GM19455 (cell line): ENCODE measurements at regions not wholly inside any gene's neighbourhood (a gene's known extent, or its start where the extent isn't known, plus 50 kb on each side); places are given as distances from the start of the nearest gene placed in this dataset.

ENCODE experiments used
- ATAC-seq: cut with Tn5 transposase; IDR thresholded peaks from one replicate; pipeline ENCODE4 v1.9.1; 2021; ENCODE audit not compliant: unreplicated experiment

GRCh38 chr18:22841840-22842239 lies 91.3 kb upstream of the RBBP8 start:
- ATAC-seq = no peak

DNA sequence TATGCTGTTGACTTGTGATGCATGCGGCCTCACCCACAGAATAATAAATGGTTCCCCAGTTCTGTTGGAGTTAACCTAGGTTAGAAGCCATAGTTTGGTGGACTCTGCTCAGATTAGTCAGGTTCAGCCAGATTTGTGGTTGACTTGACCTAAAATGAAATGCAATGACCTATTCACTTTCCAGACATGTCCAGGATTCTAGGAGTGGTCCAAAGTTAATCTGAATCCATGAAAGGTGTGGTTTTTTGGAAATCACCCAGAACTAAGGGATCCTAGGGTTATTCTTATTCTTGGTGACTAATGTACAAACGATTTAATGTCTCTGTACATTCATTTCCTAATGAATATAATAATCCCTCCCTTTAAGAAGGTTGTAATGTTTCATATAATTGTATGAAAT lies 88.9 kb upstream of the RBBP8 start:
- ATAC-seq = no peak

DNA sequence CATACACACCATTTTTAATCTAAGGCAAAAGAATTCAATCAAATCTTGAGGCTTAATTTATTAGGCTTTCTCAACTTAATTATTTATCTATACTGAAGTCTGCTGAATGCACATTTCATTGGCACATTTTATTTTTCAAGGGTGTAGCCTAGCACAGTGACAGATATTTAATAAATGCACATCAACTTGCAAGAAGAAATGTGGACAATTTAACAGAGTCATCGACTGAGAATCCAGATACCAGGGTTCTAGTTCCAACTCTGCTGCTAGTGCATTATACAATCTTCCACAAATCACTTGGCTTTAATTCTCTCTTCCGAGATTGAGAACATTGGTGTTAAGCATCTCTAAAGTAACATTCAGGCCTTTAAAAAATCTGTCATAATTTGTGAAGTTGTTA lies 88.5 kb upstream of the RBBP8 start:
- no peak for ATAC-seq

DNA sequence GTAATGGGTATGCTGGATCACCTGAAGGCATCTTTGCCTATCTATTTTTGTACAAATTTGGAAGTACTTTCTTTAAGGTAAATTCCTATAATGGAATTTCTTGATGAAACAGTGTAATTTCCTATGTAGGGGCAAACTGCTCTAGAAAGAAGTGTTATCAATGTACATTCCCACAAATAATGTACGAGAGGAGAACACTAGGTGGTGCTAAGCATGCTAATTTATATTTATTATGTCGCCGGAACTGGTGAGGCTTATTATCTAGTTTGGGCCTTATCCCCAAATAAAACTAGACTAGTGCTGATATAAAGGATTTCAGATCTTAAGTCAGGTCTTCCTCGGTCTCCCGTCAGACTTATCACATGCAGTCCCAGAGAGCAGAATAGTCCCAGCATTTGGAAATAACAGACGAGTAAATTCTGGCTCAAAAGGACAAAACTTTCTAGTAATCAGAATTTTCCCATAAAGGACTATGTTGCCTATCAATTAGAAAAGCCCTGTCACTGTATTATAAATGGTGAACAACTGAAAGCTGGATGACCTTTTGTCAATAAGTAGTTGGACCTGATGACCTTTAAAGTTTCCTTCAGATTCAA lies 86.9 kb upstream of the RBBP8 start:
- no peak for ATAC-seq

DNA sequence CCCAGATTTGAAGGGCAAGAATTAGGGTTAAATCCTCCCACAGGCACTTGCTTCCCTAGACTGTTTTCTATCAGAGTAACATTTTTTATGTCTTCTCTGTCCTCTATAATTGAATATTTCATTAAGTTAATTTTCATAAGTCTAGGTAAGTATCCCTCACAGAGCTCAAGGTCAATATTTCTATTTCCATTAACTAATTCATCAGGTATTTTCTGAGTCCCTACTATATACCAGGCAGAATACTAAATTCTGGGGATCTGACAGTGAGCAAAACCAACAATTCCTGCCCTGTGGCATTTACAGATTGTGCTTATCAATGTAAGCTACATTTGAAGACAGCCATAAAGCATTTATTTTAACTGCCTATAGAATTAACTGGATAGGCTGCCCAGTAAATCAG lies 86.4 kb upstream of the RBBP8 start:
- no peak for ATAC-seq

DNA sequence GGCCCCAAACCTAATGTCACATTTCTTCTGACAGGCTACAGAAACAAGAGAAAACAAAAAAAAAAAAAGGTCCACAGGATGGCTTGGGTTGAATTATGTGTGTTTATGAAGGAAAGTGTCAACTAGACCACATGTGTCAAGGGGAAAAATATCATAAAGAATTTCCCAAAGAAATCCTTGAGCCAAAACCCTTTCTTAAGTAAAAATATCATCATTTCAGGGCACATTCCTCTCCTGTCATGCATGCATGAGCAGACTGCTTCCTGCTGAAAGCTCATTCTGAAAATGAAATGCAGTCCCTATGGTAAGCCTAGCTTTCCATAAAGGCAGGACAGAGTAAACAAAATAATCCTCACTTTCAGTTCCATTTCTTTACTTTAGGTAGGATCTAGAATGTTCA lies 85.7 kb upstream of the RBBP8 start:
- no peak for ATAC-seq

DNA sequence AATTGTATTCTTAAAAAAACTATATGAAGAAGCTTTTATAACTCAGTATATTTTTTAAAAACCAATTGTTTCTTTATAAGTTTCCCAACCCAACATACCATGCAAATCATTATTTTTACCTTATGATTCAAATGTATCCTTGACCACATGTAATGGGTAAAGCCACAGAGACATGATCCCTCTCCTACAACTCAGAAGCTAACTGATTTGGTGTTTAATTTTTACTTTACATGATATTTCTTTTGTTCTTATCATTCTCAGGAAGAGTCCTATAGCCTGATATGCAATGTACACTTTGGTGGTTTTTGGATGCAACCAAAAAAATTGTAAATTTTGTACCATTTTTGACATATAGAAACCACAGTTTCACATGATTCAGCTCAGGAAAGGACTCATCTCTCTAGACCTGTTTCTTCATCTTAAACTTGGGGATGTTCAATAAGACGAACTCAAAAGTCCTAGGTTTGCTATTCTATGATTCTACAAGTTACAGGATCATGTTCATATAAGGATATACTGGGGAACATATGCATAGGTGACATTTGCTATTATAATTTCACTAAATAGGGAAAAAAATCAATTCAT lies 85.2 kb upstream of the RBBP8 start:
- ATAC-seq = no peak

- no peak for ATAC-seq
Measured at GRCh38 chr18:22848615-22849014, 84.5 kb upstream of the RBBP8 start.

- ATAC-seq = no peak
Measured at GRCh38 chr18:22856870-22857269, 76.3 kb upstream of the RBBP8 start.

DNA sequence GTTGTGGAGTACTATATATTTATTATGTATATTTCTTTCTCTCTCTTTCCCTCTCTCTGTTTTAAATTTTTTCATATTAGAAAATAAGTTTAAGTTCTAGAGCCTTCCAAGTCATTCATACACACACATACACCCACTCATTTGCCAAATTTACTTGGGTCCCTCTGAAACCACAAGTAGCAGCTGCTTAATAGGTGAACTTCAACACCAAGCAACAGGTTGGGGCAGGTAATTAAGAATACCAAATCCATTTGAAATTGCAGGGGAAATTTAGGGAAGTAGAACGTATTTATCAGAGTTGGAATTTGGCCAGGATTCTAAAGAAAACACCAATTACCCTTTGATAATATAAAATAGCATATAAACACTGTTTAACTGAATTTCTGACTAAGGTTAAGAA lies 75.0 kb upstream of the RBBP8 start:
- no peak for ATAC-seq

DNA sequence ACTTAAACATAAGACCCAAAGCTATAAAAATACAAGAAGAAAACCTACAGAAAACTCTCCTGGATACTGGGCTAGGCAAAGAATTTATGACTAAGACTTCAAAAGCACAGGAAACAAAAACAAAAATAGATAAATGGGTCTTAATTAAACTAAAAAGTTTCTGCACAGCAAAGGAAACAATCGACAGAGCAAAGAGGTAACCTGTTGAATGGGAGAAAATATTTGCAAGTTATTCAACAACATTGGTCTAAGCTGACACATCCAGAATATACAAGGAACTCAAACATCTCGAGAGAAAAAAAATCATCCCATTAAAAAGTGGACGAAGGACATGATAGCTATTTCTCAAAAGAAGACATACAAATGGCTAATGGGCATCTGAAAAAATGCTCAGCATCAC lies 72.3 kb upstream of the RBBP8 start:
- ATAC-seq = no peak

DNA sequence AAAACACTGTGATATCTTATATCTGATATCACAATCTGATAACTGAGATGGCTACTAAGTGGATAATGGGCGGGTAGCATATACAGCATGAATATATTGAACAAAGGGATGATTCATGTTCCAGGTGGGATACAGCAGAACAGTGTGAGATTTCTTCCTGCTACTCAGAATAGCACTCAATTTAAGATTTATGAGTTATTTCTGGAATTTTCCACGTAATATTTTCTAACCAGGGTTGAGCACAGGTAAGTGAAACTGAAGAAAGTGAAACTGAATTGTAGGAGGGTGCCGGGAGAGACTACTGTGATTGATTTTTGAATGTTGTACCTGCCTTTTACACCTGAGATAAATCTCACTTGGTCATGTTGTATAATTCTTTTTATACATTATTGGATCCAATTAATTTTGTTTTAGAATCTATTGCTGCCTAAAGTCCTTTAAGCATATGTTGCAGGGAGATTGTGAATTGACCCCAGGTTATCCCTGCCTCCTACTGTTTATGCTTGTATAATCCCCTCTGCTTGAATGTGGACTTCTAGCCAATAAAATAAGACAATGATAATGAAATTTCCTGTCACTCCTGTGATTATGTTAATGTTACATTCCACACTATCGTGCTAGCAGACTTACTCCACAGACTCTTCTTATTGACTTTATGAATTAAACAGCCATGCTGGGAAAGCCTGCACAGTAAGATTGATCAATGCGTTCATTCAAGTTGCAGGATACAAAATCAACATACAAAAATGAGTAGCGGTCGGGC lies 67.6 kb upstream of the RBBP8 start:
- ATAC-seq = no peak

- no peak for ATAC-seq
Measured at GRCh38 chr18:22868831-22869230, 64.3 kb upstream of the RBBP8 start.

DNA sequence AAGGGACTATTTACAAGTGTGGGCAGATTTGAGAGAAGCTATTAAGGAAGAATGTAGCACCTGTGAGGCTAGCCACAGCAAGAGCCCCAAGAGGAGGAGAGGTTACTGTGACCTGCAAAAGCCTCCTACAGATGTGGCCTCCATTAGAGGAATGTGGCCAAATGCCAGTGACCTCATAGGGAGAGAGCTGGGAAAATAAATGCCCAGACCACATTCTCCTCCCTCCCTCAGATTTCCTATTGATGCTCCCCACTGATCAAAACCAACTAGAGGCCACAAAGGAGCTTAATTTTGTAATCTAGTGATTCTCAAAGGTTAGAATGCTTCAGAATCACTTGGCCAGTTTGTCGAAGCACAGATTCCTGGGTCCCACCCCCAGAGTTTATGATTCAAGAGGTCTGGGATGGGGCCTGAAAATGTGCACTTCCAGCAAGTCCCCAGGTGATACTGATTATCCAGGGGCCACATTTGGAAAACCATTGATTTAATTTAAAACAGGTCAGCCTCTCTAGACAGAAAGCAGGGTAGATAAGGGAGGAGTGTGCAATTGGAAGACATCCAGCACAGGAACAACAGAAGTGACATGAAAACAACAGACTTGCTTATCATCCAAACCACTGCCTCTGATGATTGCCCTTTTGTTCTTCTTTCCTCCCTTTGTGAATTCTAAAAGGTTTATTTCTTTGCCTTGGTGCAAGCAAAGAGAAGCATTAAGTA lies 61.2 kb upstream of the RBBP8 start:
- ATAC-seq = no peak

- ATAC-seq = no peak
Measured at GRCh38 chr18:22872900-22873537, 60.1 kb upstream of the RBBP8 start.

GRCh38 chr18:22879293-22879692 lies 53.8 kb upstream of the RBBP8 start:
- no peak for ATAC-seq

DNA sequence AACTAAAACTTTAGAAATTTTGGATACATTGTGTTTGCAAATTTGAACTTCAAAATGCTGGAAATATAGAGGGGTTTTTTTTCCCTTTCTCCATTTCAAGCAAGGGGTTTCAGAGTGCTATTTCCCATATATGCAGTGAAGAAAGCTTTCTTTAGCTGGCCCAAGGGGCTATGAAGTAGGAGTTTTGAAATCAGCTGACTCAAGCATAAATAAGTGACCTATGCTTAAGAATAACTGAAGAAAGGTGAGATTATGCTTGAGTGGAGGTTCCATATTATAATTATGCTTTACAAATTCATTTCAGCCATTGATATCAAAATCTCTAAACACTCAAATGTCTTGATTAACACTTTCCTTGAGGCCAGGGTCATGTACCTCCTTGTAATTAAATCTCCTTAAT lies 51.0 kb upstream of the RBBP8 start:
- ATAC-seq = no peak

- no peak for ATAC-seq
Measured at GRCh38 chr18:22883179-22883578, 49.9 kb upstream of the RBBP8 start.
